Prostate gland (tissue), 2 donors: ENCODE measurements at regions not wholly inside any gene's neighbourhood (a gene's known extent, or its start where the extent isn't known, plus 50 kb on each side); places are given as distances from the start of the nearest gene placed in this dataset.

ENCODE experiments used
- CTCF ChIP-seq, 4 experiments: fragments of 200-600 bp in 2 of 4; fragments of 450-650 bp in 2 of 4; sonication (generic) in 2 of 4; IDR thresholded peaks; 1 replicate in 3 of 4; 2 replicates in 1 of 4; pipeline ENCODE4 v1.5.1; 2016 to 2019; ENCODE audit warnings: antibody characterized with exemption in 4 of 4, mild to moderate bottlenecking in 2 of 4, moderate library complexity in 2 of 4
- POLR2A ChIP-seq: fragments of 450-650 bp; IDR thresholded peaks from one replicate; pipeline ENCODE4 v1.6.1; 2016; ENCODE audit warnings: antibody characterized with exemption, mild to moderate bottlenecking
- POLR2AphosphoS5 ChIP-seq: sonication (generic); formaldehyde crosslinking; IDR thresholded peaks from one replicate; pipeline ENCODE4 v1.6.1; 2017; ENCODE audit warnings: antibody characterized with exemption

GRCh38 chr18:38576916-38577315, 1011.3 kb upstream of the CELF4 start:
- TF ChIP-seq POLR2A (no peak), POLR2AphosphoS5 (no peak), CTCF (IDR thresholded peaks at IDR 0.05) (no peak)
